HCT116 (cell line): ENCODE measurements at regions not wholly inside any gene's neighbourhood (a gene's known extent, or its start where the extent isn't known, plus 50 kb on each side); places are given as distances from the start of the nearest gene placed in this dataset.

Experiments used
- ATAC-seq: fragments of 200-7000 bp; cut with Tn5 transposase; 2 replicates; pipeline ENCODE4 v1.9.1; 2020; ENCODE audit warnings: mild to moderate bottlenecking, moderate library complexity
- BruUV-seq: library from RNA; stranded (reverse); fragments of 400-500 nt; replicated peaks from 2 replicates; lab custom pipeline; 2021; lab: Mats Ljungman, UMichigan
- CTCF ChIA-PET: fragments of 300-600 bp; sonication (Branson Sonifier 250); formaldehyde crosslinking; loops from one replicate; lab custom pipeline; 2021; ENCODE audit warnings: antibody characterized with exemption; lab: Charles Lee
- POLR2A ChIA-PET: fragments of 300-600, 350-600 bp; sonication (Branson Sonifier 250); formaldehyde crosslinking; loops from one replicate; lab custom pipeline; 2021; ENCODE audit warnings: antibody characterized with exemption; lab: Charles Lee
- RAD21 ChIA-PET, 2 experiments: fragments of 300-600 bp; sonication (Branson Sonifier 250); formaldehyde crosslinking; loops; one replicate each; lab custom pipeline; 2023; ENCODE audit warnings: low total read pairs in 2 of 2; ENCODE audit not compliant: uncharacterized antibody in 2 of 2, unreplicated experiment in 2 of 2, low non-redundant PET in 1 of 2; lab: Charles Lee
- DNase-seq: peaks from one replicate; pipeline ENCODE4 v3.0.0-alpha.2; 2010; ENCODE audit warnings: low read depth, low spot score
- H2AFZ ChIP-seq: fragments of 200-600 bp; shearing (Covaris generic), sonication (generic); 2 replicates; pipeline ENCODE4 v1.6.1; 2017; ENCODE audit warnings: low read depth, mixed run types, mixed read lengths, antibody characterized with exemption, low read length; ENCODE audit not compliant: poor library complexity, severe bottlenecking
- H3K27ac ChIP-seq: 2 replicates; pipeline ENCODE4 v1.5.1; 2012; ENCODE audit warnings: low read depth, low read length
- H3K27me3 ChIP-seq: fragments of 200-600 bp; sonication (generic); 2 replicates; pipeline ENCODE4 v1.6.1; 2016; ENCODE audit warnings: mixed run types, low read length, mixed read lengths; ENCODE audit not compliant: insufficient read depth
- H3K36me3 ChIP-seq, 2 experiments: fragments of 200-500 bp in 1 of 2; fragments of 200-600 bp in 1 of 2; sonication (Bioruptor generic) in 1 of 2; sonication (generic) in 1 of 2; 2 replicates each; pipeline versions ENCODE4 v1.5.1 to v1.6.1; 2014 to 2016; ENCODE audit warnings: low read length in 2 of 2, inconsistent platforms in 1 of 2, mixed read lengths in 1 of 2, mixed run types in 1 of 2; ENCODE audit not compliant: insufficient read depth in 2 of 2, control insufficient read depth in 1 of 2
- H3K4me1 ChIP-seq, 2 experiments: fragments of 200-600 bp in 1 of 2; sonication (generic) in 1 of 2; 2 replicates each; pipeline versions ENCODE4 v1.5.1 to v1.6.1; 2012 to 2017; ENCODE audit warnings: low read length in 2 of 2, inconsistent platforms in 1 of 2, mild to moderate bottlenecking in 1 of 2, mixed read lengths in 1 of 2, mixed run types in 1 of 2, moderate library complexity in 1 of 2; ENCODE audit not compliant: insufficient read depth in 2 of 2, control insufficient read depth in 1 of 2
- H3K4me2 ChIP-seq: fragments of 200-600 bp; sonication (generic); 2 replicates; pipeline ENCODE4 v1.6.1; 2017; ENCODE audit warnings: mixed run types, low read length, mixed read lengths
- H3K4me3 ChIP-seq, 2 experiments: fragments of 200-600 bp in 1 of 2; sonication (generic) in 1 of 2; replicated peaks in 1 of 2; 2 replicates each; pipeline ENCODE4 v1.5.1; 2011 to 2016; ENCODE audit warnings: low read length in 2 of 2, control low read depth in 1 of 2, low read depth in 1 of 2, mild to moderate bottlenecking in 1 of 2, mixed read lengths in 1 of 2, mixed run types in 1 of 2
- H3K79me2 ChIP-seq: fragments of 200-600 bp; sonication (generic); 2 replicates; pipeline ENCODE4 v1.6.1; 2017; ENCODE audit warnings: mild to moderate bottlenecking, mixed run types, low read length, moderate library complexity, mixed read lengths; ENCODE audit not compliant: insufficient read depth
- H3K9ac ChIP-seq: fragments of 200-600 bp; sonication (generic); 2 replicates; pipeline ENCODE4 v1.6.1; 2016; ENCODE audit warnings: low read length, mixed read lengths
- H3K9me2 ChIP-seq: fragments of 200-600 bp; sonication (generic), shearing (Covaris generic); 2 replicates; pipeline ENCODE4 v1.6.1; 2017; ENCODE audit warnings: mixed run types, mild to moderate bottlenecking, moderate library complexity; ENCODE audit not compliant: insufficient read depth
- H3K9me3 ChIP-seq, 2 experiments: fragments of 200-500 bp in 1 of 2; fragments of 200-600 bp in 1 of 2; sonication (Bioruptor generic) in 1 of 2; sonication (generic) in 1 of 2; 2 replicates each; pipeline ENCODE4 v1.6.1; 2014 to 2017; ENCODE audit warnings: low read length in 2 of 2, mixed read lengths in 2 of 2, inconsistent platforms in 1 of 2, low read depth in 1 of 2, mild to moderate bottlenecking in 1 of 2, mixed run types in 1 of 2, moderate library complexity in 1 of 2; ENCODE audit not compliant: control insufficient read depth in 1 of 2, insufficient read depth in 1 of 2
- H4K20me1 ChIP-seq: fragments of 200-600 bp; sonication (generic), shearing (Covaris generic); 2 replicates; pipeline ENCODE4 v1.6.1; 2017; ENCODE audit warnings: mixed run types, mild to moderate bottlenecking, moderate library complexity; ENCODE audit not compliant: insufficient read depth
- CBX3 ChIP-seq: IDR thresholded peaks from 2 replicates; pipeline ENCODE4 v1.6.1; 2012; ENCODE audit warnings: low read depth
- EGR1 ChIP-seq: IDR thresholded peaks from 2 replicates; pipeline ENCODE4 v1.6.1; 2012; ENCODE audit warnings: low read depth
- ELF1 ChIP-seq: IDR thresholded peaks from 2 replicates; pipeline ENCODE4 v1.6.1; 2012; ENCODE audit warnings: low read depth, borderline replicate concordance
- EZH2 ChIP-seq: fragments of 200-600 bp; sonication (generic); IDR thresholded peaks from 2 replicates; pipeline ENCODE4 v1.6.1; 2017; ENCODE audit warnings: antibody characterized with exemption, mixed run types
- EZH2phosphoT487 ChIP-seq: fragments of 200-600 bp; IDR thresholded peaks from 2 replicates; pipeline ENCODE4 v1.6.1; 2018; ENCODE audit warnings: antibody characterized with exemption, borderline replicate concordance
- FOSL1 ChIP-seq: IDR thresholded peaks from 2 replicates; pipeline ENCODE4 v1.6.1; 2012; ENCODE audit warnings: low read depth
- POLR2A ChIP-seq: IDR thresholded peaks from 2 replicates; pipeline ENCODE4 v1.7.0; 2011; ENCODE audit warnings: borderline replicate concordance; ENCODE audit not compliant: insufficient read depth, insufficient read length; ENCODE audit errors: extremely low read depth
- POLR2AphosphoS5 ChIP-seq: IDR thresholded peaks from 2 replicates; pipeline ENCODE4 v1.6.1; 2011; ENCODE audit warnings: mild to moderate bottlenecking, low read depth, low read length, moderate library complexity
- RAD21 ChIP-seq: IDR thresholded peaks from 2 replicates; pipeline ENCODE4 v1.6.1; 2012; ENCODE audit warnings: low read depth, mild to moderate bottlenecking
- SP1 ChIP-seq: IDR thresholded peaks from 2 replicates; pipeline ENCODE4 v1.6.1; 2012; ENCODE audit warnings: low read depth
- SRF ChIP-seq: IDR thresholded peaks from 2 replicates; pipeline ENCODE4 v1.6.1; 2012; ENCODE audit warnings: low read depth
- TCF7L2 ChIP-seq: IDR thresholded peaks from 2 replicates; pipeline ENCODE4 v1.7.0; 2011; ENCODE audit warnings: borderline replicate concordance, inconsistent platforms; ENCODE audit not compliant: insufficient read depth, insufficient read length; ENCODE audit errors: extremely low read depth
- ZFX ChIP-seq: fragments of 450-650 bp; IDR thresholded peaks from 2 replicates; pipeline ENCODE4 v1.6.1; 2017
- ZNF274 ChIP-seq: fragments of 200-500 bp; sonication (Bioruptor generic); IDR thresholded peaks from 2 replicates; pipeline ENCODE4 v1.6.1; 2014; ENCODE audit warnings: mild to moderate bottlenecking, low read depth, low read length, inconsistent platforms
- intact Hi-C: fragments of 100-400 bp; cut with micrococcal nuclease; formaldehyde crosslinking; loops from 2 replicates; pipeline ENCODE4 v1.10.0; 2022
- TF ChIP-seq, protein P1 (sequence below), 3 experiments: fragments of 200-600 bp in 1 of 3; sonication (generic) in 1 of 3; IDR thresholded peaks in 2 of 3; conservative IDR thresholded peaks in 1 of 3; 2 replicates each; pipeline ENCODE4 v1.5.1; 2012 to 2017; ENCODE audit warnings: low read depth in 2 of 3, low read length in 2 of 3, antibody characterized with exemption in 1 of 3, borderline replicate concordance in 1 of 3, control low read depth in 1 of 3, mild to moderate bottlenecking in 1 of 3, mixed read lengths in 1 of 3, mixed run types in 1 of 3, moderate library complexity in 1 of 3; ENCODE audit not compliant: insufficient read depth in 1 of 3
- TF ChIP-seq, protein P2 (sequence below): IDR thresholded peaks from 2 replicates; pipeline ENCODE4 v1.6.1; 2011; ENCODE audit warnings: mild to moderate bottlenecking, low read length, moderate library complexity; ENCODE audit not compliant: insufficient replicate concordance; ENCODE audit errors: extremely low read depth
- TF ChIP-seq, protein P3 (sequence below): IDR thresholded peaks from 2 replicates; pipeline ENCODE4 v1.6.1; 2012; ENCODE audit warnings: low read depth

DNA sequence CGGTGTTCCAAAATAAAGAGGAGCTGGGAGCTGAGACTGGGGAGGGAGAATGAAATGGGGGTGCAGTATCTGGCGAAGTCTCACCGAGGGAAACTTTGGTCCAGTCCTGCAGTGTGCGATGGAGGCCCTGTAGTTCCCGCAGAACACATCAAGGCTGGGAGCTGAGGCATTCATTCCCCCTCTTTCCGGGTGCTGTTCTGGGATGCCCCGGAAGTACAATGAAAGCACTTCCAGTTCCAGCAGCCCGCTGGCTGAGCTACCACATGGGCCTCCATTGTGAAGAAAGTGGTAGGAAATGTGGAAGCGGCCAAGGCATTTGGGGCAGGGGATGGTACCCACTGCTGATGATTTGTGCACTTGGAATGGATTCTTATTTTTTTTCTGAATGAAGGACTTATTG, 560.7 kb downstream of the GLRX3 start:
- no peaks in the 10 kb centered on the region for H4K20me1 ChIP-seq
- ChIA-PET POLR2A (no interaction called here), RAD21 (no interaction called here), CTCF (no interaction called here)
- TF ChIP-seq EZH2phosphoT487 (no peak), TCF7L2 (no peak), ZNF274 (no peak), CBX3 (no peak), ZFX (no peak), SP1 (no peak), RAD21 (no peak), POLR2AphosphoS5 (no peak), SRF (no peak), FOSL1 (no peak), ELF1 (no peak), POLR2A (no peak), EGR1 (no peak), EZH2 (no peak)
- TF ChIP-seq, protein P1, sequence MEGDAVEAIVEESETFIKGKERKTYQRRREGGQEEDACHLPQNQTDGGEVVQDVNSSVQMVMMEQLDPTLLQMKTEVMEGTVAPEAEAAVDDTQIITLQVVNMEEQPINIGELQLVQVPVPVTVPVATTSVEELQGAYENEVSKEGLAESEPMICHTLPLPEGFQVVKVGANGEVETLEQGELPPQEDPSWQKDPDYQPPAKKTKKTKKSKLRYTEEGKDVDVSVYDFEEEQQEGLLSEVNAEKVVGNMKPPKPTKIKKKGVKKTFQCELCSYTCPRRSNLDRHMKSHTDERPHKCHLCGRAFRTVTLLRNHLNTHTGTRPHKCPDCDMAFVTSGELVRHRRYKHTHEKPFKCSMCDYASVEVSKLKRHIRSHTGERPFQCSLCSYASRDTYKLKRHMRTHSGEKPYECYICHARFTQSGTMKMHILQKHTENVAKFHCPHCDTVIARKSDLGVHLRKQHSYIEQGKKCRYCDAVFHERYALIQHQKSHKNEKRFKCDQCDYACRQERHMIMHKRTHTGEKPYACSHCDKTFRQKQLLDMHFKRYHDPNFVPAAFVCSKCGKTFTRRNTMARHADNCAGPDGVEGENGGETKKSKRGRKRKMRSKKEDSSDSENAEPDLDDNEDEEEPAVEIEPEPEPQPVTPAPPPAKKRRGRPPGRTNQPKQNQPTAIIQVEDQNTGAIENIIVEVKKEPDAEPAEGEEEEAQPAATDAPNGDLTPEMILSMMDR (IDR thresholded peaks at IDR 0.05 in 2 of 3, conservative IDR thresholded peaks at IDR 0.05 in 1 of 3; ENCODE audit: borderline replicate concordance in 1 of 3, insufficient read depth in 1 of 3, low read depth in 2 of 3, low read length in 2 of 3): no peak
- TF ChIP-seq, protein P2, sequence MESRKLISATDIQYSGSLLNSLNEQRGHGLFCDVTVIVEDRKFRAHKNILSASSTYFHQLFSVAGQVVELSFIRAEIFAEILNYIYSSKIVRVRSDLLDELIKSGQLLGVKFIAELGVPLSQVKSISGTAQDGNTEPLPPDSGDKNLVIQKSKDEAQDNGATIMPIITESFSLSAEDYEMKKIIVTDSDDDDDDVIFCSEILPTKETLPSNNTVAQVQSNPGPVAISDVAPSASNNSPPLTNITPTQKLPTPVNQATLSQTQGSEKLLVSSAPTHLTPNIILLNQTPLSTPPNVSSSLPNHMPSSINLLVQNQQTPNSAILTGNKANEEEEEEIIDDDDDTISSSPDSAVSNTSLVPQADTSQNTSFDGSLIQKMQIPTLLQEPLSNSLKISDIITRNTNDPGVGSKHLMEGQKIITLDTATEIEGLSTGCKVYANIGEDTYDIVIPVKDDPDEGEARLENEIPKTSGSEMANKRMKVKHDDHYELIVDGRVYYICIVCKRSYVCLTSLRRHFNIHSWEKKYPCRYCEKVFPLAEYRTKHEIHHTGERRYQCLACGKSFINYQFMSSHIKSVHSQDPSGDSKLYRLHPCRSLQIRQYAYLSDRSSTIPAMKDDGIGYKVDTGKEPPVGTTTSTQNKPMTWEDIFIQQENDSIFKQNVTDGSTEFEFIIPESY: no peak
- TF ChIP-seq, protein P3, sequence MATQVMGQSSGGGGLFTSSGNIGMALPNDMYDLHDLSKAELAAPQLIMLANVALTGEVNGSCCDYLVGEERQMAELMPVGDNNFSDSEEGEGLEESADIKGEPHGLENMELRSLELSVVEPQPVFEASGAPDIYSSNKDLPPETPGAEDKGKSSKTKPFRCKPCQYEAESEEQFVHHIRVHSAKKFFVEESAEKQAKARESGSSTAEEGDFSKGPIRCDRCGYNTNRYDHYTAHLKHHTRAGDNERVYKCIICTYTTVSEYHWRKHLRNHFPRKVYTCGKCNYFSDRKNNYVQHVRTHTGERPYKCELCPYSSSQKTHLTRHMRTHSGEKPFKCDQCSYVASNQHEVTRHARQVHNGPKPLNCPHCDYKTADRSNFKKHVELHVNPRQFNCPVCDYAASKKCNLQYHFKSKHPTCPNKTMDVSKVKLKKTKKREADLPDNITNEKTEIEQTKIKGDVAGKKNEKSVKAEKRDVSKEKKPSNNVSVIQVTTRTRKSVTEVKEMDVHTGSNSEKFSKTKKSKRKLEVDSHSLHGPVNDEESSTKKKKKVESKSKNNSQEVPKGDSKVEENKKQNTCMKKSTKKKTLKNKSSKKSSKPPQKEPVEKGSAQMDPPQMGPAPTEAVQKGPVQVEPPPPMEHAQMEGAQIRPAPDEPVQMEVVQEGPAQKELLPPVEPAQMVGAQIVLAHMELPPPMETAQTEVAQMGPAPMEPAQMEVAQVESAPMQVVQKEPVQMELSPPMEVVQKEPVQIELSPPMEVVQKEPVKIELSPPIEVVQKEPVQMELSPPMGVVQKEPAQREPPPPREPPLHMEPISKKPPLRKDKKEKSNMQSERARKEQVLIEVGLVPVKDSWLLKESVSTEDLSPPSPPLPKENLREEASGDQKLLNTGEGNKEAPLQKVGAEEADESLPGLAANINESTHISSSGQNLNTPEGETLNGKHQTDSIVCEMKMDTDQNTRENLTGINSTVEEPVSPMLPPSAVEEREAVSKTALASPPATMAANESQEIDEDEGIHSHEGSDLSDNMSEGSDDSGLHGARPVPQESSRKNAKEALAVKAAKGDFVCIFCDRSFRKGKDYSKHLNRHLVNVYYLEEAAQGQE: no peak
- no peak overlapping the region for H3K4me3 ChIP-seq
- H3K9me2 ChIP-seq: no peaks in the 10 kb centered on the region
- no peak overlapping the region for H3K4me2 ChIP-seq
- no peaks in the 10 kb centered on the region for H3K27me3 ChIP-seq
- ATAC-seq (no peak), DNase-seq (no peak)
- BruUV-seq: no TSS peak
- no peaks in the 10 kb centered on the region for H3K4me1 ChIP-seq
- no peaks in the 10 kb centered on the region for H3K36me3 ChIP-seq
- no peak overlapping the region for H3K27ac ChIP-seq
- H3K9me3 ChIP-seq: no peaks in the 10 kb centered on the region
- H2AFZ ChIP-seq: no peak overlapping the region
- no peaks in the 10 kb centered on the region for H3K79me2 ChIP-seq
- intact Hi-C loops: no loop called here
- H3K9ac ChIP-seq: no peak overlapping the region
